Neural progenitor cell (in vitro differentiated cells): ENCODE measurements at regions not wholly inside any gene's neighbourhood (a gene's known extent, or its start where the extent isn't known, plus 50 kb on each side); places are given as distances from the start of the nearest gene placed in this dataset.

Experiments
- CTCF ChIP-seq: fragments of 200-600 bp; sonication (generic); IDR thresholded peaks from 2 replicates; pipeline ENCODE4 v1.5.1; 2017; ENCODE audit warnings: antibody characterized with exemption, mild to moderate bottlenecking
- EZH2 ChIP-seq: fragments of 200-600 bp; sonication (generic); IDR thresholded peaks from 2 replicates; pipeline ENCODE4 v1.6.1; 2017; ENCODE audit warnings: antibody characterized with exemption, mild to moderate bottlenecking, moderate library complexity
- EZH2phosphoT487 ChIP-seq: fragments of 200-600 bp; sonication (generic); IDR thresholded peaks from 2 replicates; pipeline ENCODE4 v1.6.1; 2017; ENCODE audit warnings: antibody characterized with exemption

DNA sequence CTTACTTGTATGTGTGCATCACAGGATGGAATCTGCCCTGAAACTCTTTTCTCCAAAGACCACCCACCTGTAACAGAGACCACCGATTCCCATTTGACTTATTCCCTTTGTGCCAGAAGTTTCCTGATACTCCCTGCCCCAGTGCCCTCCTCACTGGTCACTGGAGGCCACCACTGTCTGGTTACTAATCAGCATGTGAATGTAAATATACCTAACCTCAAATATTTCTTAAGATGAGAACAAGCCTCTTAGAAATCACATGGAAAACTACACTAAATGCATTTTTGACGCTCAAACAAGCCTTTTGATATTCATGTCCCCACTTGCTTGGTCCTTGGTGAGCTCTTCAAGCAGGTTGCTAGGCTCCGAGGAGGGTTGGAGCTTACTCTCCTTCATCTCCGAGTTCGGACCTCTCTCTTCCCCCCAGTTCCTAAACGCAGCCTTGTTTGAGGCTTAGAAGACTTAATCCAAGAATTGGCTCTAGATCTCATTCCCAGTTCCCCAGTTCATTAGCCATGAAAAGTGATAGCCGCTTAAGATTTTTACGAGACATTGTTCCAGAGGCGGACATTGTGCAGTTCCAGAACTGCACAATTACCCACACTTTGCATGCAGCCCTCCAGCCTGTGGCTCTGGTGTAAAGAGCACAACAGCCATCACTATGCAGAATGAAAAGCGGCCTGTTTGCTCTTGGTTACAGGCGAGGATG, 579.2 kb upstream of the PSMD7 start:
- TF ChIP-seq EZH2 (no peak), CTCF (no peak), EZH2phosphoT487 (no peak)
